GF-D8 (cell line): ENCODE measurements at regions not wholly inside any gene's neighbourhood (a gene's known extent, or its start where the extent isn't known, plus 50 kb on each side); places are given as distances from the start of the nearest gene placed in this dataset.
"Not testable (repeated sequence)": the region's sequence is repeated elsewhere in the genome, so short reads cannot be mapped to it uniquely, and the experiment has no call there.

Experiments
- DNase-seq: peaks from one replicate; lab custom pipeline; 2025; lab: John Stamatoyannopoulos, UW

GRCh38 chr7:79778786-79779770, 325.6 kb upstream of the MAGI2 start:
- peak; percentile 49 for DNase-seq

GRCh38 chr7:79775911-79776310, 322.4 kb upstream of the MAGI2 start:
- no peak for DNase-seq

GRCh38 chr7:79774150-79774549, 320.7 kb upstream of the MAGI2 start:
- no peak for DNase-seq

- DNase-seq: no peak
These were observed 317.5 kb upstream of the MAGI2 start for GRCh38 chr7:79770970-79771369.

- no peak for DNase-seq
These were observed 316.6 kb upstream of the MAGI2 start for GRCh38 chr7:79770063-79770462.

GRCh38 chr7:79767876-79768560, 314.6 kb upstream of the MAGI2 start:
- DNase-seq: not testable (repeated sequence)

GRCh38 chr7:79767192-79767591, 313.7 kb upstream of the MAGI2 start:
- DNase-seq: not testable (repeated sequence)

- no peak for DNase-seq
These were observed 308.5 kb upstream of the MAGI2 start for GRCh38 chr7:79761876-79762429.

GRCh38 chr7:79750941-79751340, 297.5 kb upstream of the MAGI2 start:
- DNase-seq: not testable (repeated sequence)

GRCh38 chr7:79749856-79750255, 296.4 kb upstream of the MAGI2 start:
- no peak for DNase-seq

- DNase-seq: no peak
These were observed 288.2 kb upstream of the MAGI2 start for GRCh38 chr7:79741684-79742083.

- DNase-seq: no peak
These were observed 286.6 kb upstream of the MAGI2 start for GRCh38 chr7:79740076-79740475.

GRCh38 chr7:79739036-79739709, 285.7 kb upstream of the MAGI2 start:
- not testable (repeated sequence) for DNase-seq

GRCh38 chr7:79736418-79736817, 283.0 kb upstream of the MAGI2 start:
- no peak for DNase-seq

- no peak for DNase-seq
These were observed 281.5 kb upstream of the MAGI2 start for GRCh38 chr7:79735012-79735411.

GRCh38 chr7:79734181-79734580, 280.7 kb upstream of the MAGI2 start:
- no peak for DNase-seq

- DNase-seq: no peak
These were observed 279.1 kb upstream of the MAGI2 start for GRCh38 chr7:79732535-79732934.

GRCh38 chr7:79730971-79731370, 277.5 kb upstream of the MAGI2 start:
- no peak for DNase-seq

GRCh38 chr7:79723833-79724618, 270.6 kb upstream of the MAGI2 start:
- DNase-seq: no peak

- DNase-seq: no peak
These were observed 268.8 kb upstream of the MAGI2 start for GRCh38 chr7:79722217-79722616.

GRCh38 chr7:79719216-79719615, 265.7 kb upstream of the MAGI2 start:
- no peak for DNase-seq
